ENCODE measurements at regions not wholly inside any gene's neighbourhood (a gene's known extent, or its start where the extent isn't known, plus 50 kb on each side); places are given as distances from the start of the nearest gene placed in this dataset.

DNA sequence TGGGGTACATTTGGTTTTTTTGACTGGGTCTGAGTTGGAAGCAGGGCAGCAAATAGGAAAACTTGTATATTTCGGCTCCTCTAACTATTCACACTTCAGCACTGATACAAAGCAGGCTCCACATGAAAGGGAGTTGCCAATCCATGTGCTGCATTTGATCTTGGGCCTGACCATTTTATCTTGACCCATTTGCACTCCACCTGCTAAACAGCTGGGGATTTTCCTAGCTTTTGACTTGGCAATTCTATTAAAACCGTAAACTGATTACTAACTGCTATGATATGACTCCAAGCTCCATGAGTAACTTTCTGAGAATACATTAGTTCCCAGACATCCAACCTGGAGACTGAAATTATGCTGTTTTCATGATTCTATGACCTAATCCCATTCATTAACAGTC, 797.1 kb downstream of the BCL11B start:
- TF ChIP-seq CTCF (IDR thresholded peaks at IDR 0.05; ENCODE audit: poor library complexity, severe bottlenecking) (no peak), SMC3 (conservative IDR thresholded peaks at IDR 0.05; ENCODE audit: poor library complexity) (no peak), EZH2 (IDR thresholded peaks at IDR 0.05; ENCODE audit: borderline replicate concordance, insufficient read depth, low read length, poor library complexity, severe bottlenecking) (no peak), POLR2AphosphoS5 (IDR thresholded peaks at IDR 0.05) (no peak)
- TF ChIP-seq, protein P1, sequence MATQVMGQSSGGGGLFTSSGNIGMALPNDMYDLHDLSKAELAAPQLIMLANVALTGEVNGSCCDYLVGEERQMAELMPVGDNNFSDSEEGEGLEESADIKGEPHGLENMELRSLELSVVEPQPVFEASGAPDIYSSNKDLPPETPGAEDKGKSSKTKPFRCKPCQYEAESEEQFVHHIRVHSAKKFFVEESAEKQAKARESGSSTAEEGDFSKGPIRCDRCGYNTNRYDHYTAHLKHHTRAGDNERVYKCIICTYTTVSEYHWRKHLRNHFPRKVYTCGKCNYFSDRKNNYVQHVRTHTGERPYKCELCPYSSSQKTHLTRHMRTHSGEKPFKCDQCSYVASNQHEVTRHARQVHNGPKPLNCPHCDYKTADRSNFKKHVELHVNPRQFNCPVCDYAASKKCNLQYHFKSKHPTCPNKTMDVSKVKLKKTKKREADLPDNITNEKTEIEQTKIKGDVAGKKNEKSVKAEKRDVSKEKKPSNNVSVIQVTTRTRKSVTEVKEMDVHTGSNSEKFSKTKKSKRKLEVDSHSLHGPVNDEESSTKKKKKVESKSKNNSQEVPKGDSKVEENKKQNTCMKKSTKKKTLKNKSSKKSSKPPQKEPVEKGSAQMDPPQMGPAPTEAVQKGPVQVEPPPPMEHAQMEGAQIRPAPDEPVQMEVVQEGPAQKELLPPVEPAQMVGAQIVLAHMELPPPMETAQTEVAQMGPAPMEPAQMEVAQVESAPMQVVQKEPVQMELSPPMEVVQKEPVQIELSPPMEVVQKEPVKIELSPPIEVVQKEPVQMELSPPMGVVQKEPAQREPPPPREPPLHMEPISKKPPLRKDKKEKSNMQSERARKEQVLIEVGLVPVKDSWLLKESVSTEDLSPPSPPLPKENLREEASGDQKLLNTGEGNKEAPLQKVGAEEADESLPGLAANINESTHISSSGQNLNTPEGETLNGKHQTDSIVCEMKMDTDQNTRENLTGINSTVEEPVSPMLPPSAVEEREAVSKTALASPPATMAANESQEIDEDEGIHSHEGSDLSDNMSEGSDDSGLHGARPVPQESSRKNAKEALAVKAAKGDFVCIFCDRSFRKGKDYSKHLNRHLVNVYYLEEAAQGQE (IDR thresholded peaks at IDR 0.05; ENCODE audit: borderline replicate concordance): no peak

All from neural cell (in vitro differentiated cells).